DMS53 treated with DMSO at 0.1 percent for 48 hours (cell line): ENCODE measurements at regions not wholly inside any gene's neighbourhood (a gene's known extent, or its start where the extent isn't known, plus 50 kb on each side); places are given as distances from the start of the nearest gene placed in this dataset.

Experiments
- DNase-seq: peaks from one replicate; lab custom pipeline; 2025; ENCODE audit not compliant: unreplicated experiment; lab: John Stamatoyannopoulos, UW

DNA sequence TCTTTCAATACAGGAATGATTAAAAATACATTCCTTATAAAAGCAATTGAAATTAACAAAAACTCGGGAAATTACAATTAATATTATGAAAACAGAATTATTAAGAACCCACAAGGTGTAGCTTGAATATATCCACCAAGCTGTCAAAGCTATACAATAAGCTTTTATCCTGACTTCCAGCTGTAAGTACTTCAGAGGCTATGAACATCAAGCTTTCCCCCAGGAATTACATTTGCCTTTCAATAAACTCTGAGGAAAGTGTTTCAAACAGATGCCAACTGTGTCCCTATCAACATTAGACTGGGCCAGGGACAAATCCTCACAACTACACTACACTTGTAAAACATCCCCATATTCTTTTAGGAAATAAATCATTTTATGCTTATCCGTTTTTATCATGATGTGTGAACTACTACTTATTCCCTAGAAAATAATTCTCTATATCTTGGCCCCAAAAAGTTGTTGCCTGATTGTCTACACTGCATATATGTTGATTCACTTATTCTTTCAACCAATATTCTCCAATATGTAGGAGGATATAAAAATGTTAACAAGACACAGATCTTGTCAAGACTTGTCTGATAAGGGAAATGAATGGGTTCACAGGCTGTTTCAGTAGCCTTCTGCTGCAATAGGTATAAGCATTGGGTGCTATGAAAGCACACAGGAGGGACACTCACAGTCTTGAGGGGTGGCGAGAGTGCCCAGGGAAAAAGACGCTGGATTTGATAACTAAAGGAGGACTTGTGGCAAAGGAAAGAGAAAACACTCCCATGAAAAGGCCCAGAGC lies 494.1 kb downstream of the CENPC start:
- DNase-seq, result no peak

DNA sequence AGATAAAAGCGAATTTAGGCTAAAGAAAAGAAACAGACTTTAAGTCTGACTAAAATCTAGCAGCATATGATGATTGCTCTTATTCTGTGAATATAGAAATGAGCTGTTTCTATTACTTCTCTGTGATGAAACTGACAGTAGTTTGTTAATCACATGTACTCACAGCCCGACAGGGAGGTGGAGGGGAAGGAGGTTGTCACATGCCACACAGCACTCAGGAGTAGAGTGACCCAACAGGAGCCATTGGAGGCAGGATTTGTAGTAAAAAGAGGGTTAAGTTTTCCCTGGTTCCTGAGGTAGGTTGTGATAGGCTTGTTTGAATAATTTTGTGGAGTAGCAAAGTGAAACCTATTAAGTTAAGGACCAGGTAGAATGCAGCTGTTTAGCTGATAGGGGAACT lies 495.9 kb downstream of the CENPC start:
- DNase-seq, result no peak

GRCh38 chr4:67048530-67048929 lies 496.8 kb downstream of the CENPC start:
- no peak for DNase-seq

GRCh38 chr4:67040315-67040714 lies 505.0 kb downstream of the CENPC start:
- DNase-seq, result no peak

DNA sequence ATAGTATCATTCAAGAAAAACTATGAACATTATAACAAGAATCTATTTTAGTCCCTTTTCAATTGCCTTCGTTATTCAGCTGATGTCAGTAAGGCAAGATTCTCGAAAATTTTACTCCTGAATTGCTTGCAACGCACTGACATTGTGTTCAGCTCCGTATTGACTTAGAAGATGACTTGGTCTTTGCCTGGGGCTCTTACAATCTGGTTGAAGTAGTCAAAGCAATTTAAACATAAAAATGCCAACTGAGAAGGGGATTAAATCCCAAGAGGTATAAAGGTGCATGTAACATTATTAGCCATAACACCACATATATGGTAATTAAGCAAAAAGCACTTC lies 507.1 kb downstream of the CENPC start:
- DNase-seq, result no peak

GRCh38 chr4:67037504-67038227 lies 507.6 kb downstream of the CENPC start:
- no peak for DNase-seq

DNA sequence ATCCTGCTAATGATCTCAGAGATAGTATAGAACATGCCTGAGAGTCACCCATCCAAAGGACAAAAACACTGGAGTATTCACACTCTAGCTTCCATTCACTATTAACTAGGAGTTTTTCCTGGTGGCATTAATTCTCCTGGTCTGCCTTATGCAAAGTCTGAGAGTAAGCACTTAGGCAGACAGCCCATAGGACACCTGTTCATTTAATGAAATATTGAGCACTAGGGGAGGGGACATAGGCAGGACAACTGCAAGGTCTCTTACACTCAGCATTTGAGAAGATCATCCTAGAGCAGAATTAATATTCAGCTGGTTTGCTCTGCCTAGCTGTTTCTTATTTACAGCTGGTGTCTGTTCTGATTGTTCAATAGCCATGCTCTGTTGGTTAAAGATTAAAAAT lies 508.5 kb downstream of the CENPC start:
- no peak for DNase-seq

DNA sequence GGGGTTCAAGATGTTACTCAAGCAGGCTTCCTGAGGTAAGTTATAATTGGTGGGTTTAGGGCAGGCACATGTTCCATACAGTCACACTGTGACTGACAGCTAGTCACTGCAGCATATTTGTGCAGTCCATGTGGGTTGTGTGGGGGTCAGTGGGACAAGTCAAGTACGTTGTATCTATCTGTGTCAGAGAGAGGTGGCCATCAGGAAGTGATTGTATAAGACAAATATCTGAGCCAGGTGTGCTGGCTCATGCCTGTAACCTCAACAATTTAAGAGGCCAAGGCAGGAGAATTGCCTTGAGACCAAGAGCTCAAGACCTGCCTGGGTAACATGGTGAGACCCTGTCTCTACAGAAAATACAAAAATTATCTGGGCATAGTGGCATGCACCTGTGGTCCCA lies 509.3 kb downstream of the CENPC start:
- no peak for DNase-seq

GRCh38 chr4:67035501-67035900 lies 509.8 kb downstream of the CENPC start:
- DNase-seq, result peak; percentile 62

- DNase-seq, result no peak
Measured at GRCh38 chr4:67030636-67031035, 514.7 kb downstream of the CENPC start.

- no peak for DNase-seq
Measured at GRCh38 chr4:67020438-67020797, 524.9 kb downstream of the CENPC start.

- DNase-seq, result no peak
Measured at GRCh38 chr4:67019686-67020437, 525.4 kb downstream of the CENPC start.

- DNase-seq, result no peak
Measured at GRCh38 chr4:67014592-67014991, 530.7 kb downstream of the CENPC start.

GRCh38 chr4:67006791-67007190 lies 538.5 kb downstream of the CENPC start:
- no peak for DNase-seq

DNA sequence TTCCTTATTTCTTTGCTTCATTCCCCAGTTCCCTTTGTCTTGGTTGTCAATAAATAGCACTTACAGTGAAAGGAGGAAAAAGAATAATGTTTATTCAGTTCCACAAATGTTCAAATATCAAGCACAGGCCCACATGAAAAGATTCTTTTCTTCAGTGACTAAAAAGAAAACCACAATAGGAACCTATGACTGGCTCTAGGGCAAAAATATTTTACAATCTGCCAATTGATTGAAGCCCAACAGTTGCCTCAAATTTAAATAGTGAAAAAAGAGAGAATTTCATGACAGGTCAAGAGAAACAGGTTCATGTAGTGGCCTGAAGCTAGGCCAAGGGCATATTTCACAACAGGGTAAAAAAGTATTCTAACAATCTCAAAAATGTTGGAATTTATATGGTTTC lies 553.8 kb downstream of the CENPC start:
- DNase-seq, result no peak

DNA sequence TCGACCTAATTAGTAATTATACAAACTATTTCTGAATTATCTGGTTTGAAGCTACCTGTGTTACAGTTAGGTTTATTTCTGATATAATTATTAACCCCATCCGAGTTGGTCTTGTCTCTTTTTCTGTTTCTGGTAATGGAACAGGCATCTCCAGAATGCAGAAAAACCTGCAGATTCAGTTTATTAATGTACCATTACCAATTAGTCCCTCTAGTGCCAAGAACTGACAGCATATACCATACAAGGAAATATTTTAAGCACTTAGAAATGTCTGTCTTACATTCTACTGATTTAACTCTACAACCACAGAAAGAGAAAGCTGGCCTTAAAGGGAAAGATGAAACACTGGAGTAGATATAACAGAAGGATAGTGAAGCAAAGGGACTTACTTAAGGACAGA lies 570.6 kb downstream of the CENPC start:
- no peak for DNase-seq

GRCh38 chr4:66972087-66972486 lies 573.2 kb downstream of the CENPC start:
- DNase-seq, result no peak

DNA sequence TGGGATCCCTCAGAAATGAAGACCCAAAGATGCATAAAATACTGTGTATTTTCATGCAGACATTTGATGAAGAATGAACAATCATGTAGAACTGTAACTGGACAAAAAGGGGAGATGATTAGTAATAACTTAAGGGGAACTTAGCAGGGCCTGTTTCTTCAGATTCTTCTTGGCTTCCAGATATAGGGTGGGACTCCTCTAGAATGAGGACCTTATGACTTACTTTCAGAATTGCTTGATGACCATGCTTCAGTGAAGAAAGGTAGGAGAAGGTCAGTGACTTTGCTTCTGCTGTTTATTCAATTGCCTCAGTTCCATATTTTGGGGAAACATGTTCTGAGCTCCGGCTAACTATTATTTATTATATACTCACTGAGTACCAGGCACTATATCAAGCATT lies 580.8 kb downstream of the CENPC start:
- DNase-seq, result no peak

GRCh38 chr4:66963084-66963483 lies 582.2 kb downstream of the CENPC start:
- DNase-seq, result no peak

DNA sequence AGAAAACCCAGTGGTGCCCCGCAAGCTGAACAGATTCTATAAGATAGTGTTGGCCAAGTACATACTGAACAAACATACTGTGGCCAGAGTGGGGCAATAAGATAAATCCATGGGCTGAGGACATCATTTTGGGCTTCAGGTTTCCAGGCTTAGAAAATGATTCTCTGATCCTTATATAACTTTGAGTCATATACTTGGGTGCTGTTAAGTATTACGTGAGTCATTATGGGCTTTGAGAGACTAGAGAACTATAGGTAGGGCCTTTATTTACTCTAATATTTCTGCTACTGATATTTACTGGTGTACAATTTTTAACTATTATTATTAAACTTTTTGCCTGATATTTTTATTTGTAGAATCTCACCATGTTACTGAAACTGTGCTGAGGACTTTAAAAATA lies 586.1 kb downstream of the CENPC start:
- DNase-seq, result no peak

GRCh38 chr4:66956852-66957251 lies 588.5 kb downstream of the CENPC start:
- DNase-seq, result no peak

DNA sequence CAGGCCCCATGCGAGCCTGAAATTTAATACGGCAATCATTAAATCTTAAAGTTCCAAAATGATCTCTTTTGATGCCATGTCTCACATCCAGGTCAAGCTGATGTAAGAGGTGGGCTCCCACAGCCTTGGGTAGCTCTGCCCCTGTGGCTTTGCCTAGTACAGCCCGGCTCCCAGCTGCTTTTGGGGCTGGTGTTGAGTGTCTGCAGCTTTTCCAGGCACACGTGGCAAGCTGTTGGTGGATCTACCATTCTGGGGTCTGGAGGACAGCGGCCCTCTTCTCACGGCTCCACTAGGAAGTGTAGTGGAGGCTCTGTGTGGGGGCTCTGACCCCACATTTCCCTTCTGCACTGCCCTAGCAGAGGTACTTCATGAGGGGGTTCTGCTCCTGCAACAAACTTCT lies 588.9 kb downstream of the CENPC start:
- DNase-seq, result no peak
